GM18517 (cell line): ENCODE measurements at regions not wholly inside any gene's neighbourhood (a gene's known extent, or its start where the extent isn't known, plus 50 kb on each side); places are given as distances from the start of the nearest gene placed in this dataset.

Source experiments
- ATAC-seq: cut with Tn5 transposase; IDR thresholded peaks from one replicate; pipeline ENCODE4 v1.9.1; 2021; ENCODE audit warnings: mild to moderate bottlenecking, moderate library complexity; ENCODE audit not compliant: unreplicated experiment

GRCh38 chr12:86373813-86374212 is 117.6 kb upstream of the MGAT4C start:
- ATAC-seq, result no peak

GRCh38 chr12:86367137-86367536 is 110.9 kb upstream of the MGAT4C start:
- ATAC-seq, result no peak

- ATAC-seq, result no peak
Observed at GRCh38 chr12:86349196-86349595, 93.0 kb upstream of the MGAT4C start.

GRCh38 chr12:86333955-86334522 is 77.8 kb upstream of the MGAT4C start:
- no peak for ATAC-seq

DNA sequence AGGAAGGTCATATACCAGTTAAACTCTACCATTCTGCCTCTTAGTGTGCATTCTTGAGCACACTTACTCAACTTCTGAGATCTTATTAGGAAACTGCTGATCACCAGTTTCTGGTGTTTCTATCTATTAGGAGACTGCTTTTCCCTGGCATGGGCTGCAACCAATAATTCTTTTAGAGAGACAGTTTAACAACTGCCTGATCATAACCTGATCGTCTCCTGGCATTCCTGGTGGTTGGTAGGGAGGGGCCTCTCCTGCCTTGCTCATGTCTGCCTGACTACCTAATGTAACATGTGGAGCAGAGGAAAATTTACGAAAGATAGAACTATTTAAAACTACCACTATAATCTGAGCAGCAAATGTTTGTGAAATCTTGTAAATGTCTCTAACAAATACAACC is 75.3 kb upstream of the MGAT4C start:
- ATAC-seq, result no peak

GRCh38 chr12:86331012-86331411 is 74.8 kb upstream of the MGAT4C start:
- ATAC-seq, result no peak

DNA sequence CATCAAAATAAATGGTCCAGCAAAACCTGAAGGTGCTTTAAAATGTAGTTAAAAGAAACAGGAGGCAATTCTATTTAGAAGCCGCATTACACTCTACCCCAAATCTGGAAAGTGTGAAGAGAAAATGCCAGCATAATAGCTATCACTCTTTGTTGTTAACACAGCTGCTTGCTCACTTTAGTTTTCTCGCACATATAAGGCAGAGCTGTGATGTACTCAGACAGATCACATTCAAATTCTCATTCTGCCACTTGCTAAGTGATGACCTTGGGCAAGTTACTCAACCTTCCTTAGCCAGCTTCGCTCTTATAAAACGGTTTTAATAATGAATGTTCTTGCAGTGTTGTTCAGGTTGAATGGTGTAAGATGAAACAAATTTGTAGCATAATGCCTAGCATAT is 56.0 kb upstream of the MGAT4C start:
- ATAC-seq, result no peak
